T-helper 2 cell treated with Interferon-gamma antibody and Interleukin-4, amounts not matched to agents 100 ng/mL and 5 ng/mL, for 36 hours (primary cell): ENCODE measurements at regions not wholly inside any gene's neighbourhood (a gene's known extent, or its start where the extent isn't known, plus 50 kb on each side); places are given as distances from the start of the nearest gene placed in this dataset.
"Not testable (repeated sequence)": the region's sequence is repeated elsewhere in the genome, so short reads cannot be mapped to it uniquely, and the experiment has no call there.

Experiments
- intact Hi-C: fragments of 100-400 bp; cut with micrococcal nuclease; formaldehyde crosslinking; loops from one replicate; pipeline ENCODE4 v1.15.1; 2023

GRCh38 chr1:185478877-185479276 is 161.8 kb upstream of the IVNS1ABP start:
- intact Hi-C loops: no loop called here

- intact Hi-C loops: no loop called here
Observed at GRCh38 chr1:185477638-185478580, 160.9 kb upstream of the IVNS1ABP start.

GRCh38 chr1:185474440-185475149 is 157.6 kb upstream of the IVNS1ABP start:
- intact Hi-C loops: no loop called here

GRCh38 chr1:185473186-185473585 is 156.1 kb upstream of the IVNS1ABP start:
- intact Hi-C loops: no loop called here

- intact Hi-C loops: no loop called here
Observed at GRCh38 chr1:185468626-185469025, 151.6 kb upstream of the IVNS1ABP start.

GRCh38 chr1:185467122-185467521 is 150.1 kb upstream of the IVNS1ABP start:
- intact Hi-C loops: no loop called here

GRCh38 chr1:185464777-185465176 is 147.7 kb upstream of the IVNS1ABP start:
- intact Hi-C loops: no loop called here

- intact Hi-C loops: no loop called here
Observed at GRCh38 chr1:185463433-185463832, 146.4 kb upstream of the IVNS1ABP start.

GRCh38 chr1:185463011-185463410 is 146.0 kb upstream of the IVNS1ABP start:
- intact Hi-C loops: no loop called here

GRCh38 chr1:185460723-185461122 is 143.7 kb upstream of the IVNS1ABP start:
- intact Hi-C loops: not testable (repeated sequence)

GRCh38 chr1:185459141-185459540 is 142.1 kb upstream of the IVNS1ABP start:
- intact Hi-C loops: no loop called here

- intact Hi-C loops: no loop called here
Observed at GRCh38 chr1:185458670-185459069, 141.6 kb upstream of the IVNS1ABP start.

GRCh38 chr1:185453496-185454192 is 136.6 kb upstream of the IVNS1ABP start:
- intact Hi-C loops: no loop called here

- intact Hi-C loops: no loop called here
Observed at GRCh38 chr1:185450917-185451316, 133.9 kb upstream of the IVNS1ABP start.

- intact Hi-C loops: no loop called here
Observed at GRCh38 chr1:185450060-185450788, 133.2 kb upstream of the IVNS1ABP start.

GRCh38 chr1:185449378-185450059 is 132.5 kb upstream of the IVNS1ABP start:
- intact Hi-C loops: loop anchor here (10.0 kb wide), 2 partner anchors 185 to 225 kb away; no protein-coding TSS in a partner anchor

GRCh38 chr1:185448591-185449186 is 131.6 kb upstream of the IVNS1ABP start:
- intact Hi-C loops: loop anchor here (10.0 kb wide), 2 partner anchors 186 to 226 kb away; no protein-coding TSS in a partner anchor

GRCh38 chr1:185446131-185446530 is 129.1 kb upstream of the IVNS1ABP start:
- intact Hi-C loops: loop anchor here (10.0 kb wide), 2 partner anchors 189 to 229 kb away; no protein-coding TSS in a partner anchor

- intact Hi-C loops: loop anchor here (10.0 kb wide), 2 partner anchors 189 to 229 kb away; no protein-coding TSS in a partner anchor
Observed at GRCh38 chr1:185445594-185445993, 128.6 kb upstream of the IVNS1ABP start.

- intact Hi-C loops: loop anchor here (5.0 to 10.0 kb wide), 3 partner anchors 190 to 287 kb away; partner anchors contain the start of genes SWT1 and TRMT1L
Observed at GRCh38 chr1:185444676-185445075, 127.6 kb upstream of the IVNS1ABP start.
